Peyer's patch (tissue), 4 donors: ENCODE measurements at regions not wholly inside any gene's neighbourhood (a gene's known extent, or its start where the extent isn't known, plus 50 kb on each side); places are given as distances from the start of the nearest gene placed in this dataset.

Experiments used
- DNase-seq, 3 donors: peaks; one replicate each; pipeline ENCODE4 v3.0.0-alpha.2; 2017 to 2019
- H3K27ac ChIP-seq, 4 donors: fragments of 200-600 bp; sonication (generic); one replicate each; pipeline ENCODE4 v1.5.1; 2016 to 2019
- H3K27me3 ChIP-seq, 2 donors: fragments of 200-600 bp; sonication (generic); one replicate each; pipeline ENCODE4 v1.5.1; 2019
- H3K36me3 ChIP-seq, 3 donors: fragments of 200-600 bp; sonication (generic); one replicate each; pipeline ENCODE4 v1.5.1; 2016 to 2019
- H3K4me1 ChIP-seq, 4 donors: fragments of 200-600 bp; sonication (generic); one replicate each; pipeline ENCODE4 v1.5.1; 2016 to 2019
- H3K4me3 ChIP-seq, 4 donors: fragments of 200-600 bp; sonication (generic); 1 replicate in 3 of 4; 2 replicates in 1 of 4; pipeline ENCODE4 v1.5.1; 2016 to 2019; ENCODE audit warnings: mild to moderate bottlenecking in 1 of 4
- H3K9me3 ChIP-seq, 4 donors: fragments of 200-600 bp; sonication (generic); one replicate each; pipeline ENCODE4 v1.5.1; 2016 to 2019; ENCODE audit warnings: mild to moderate bottlenecking in 1 of 4
- CTCF ChIP-seq, 6 experiments: fragments of 450-650 bp in 4 of 6; fragments of 200-600 bp in 2 of 6; sonication (generic) in 1 of 6; IDR thresholded peaks; one replicate each; pipeline ENCODE4 v1.5.1; 2017 to 2019; ENCODE audit warnings: antibody characterized with exemption in 6 of 6, mild to moderate bottlenecking in 3 of 6, moderate library complexity in 1 of 6
- POLR2A ChIP-seq, 2 donors: fragments of 450-650 bp; IDR thresholded peaks; one replicate each; pipeline ENCODE4 v1.5.1; 2017; ENCODE audit warnings: antibody characterized with exemption in 2 of 2, mild to moderate bottlenecking in 2 of 2, moderate library complexity in 2 of 2

GRCh38 chr13:50071379-50071778 lies 56.1 kb downstream of the KCNRG start:
- Histone ChIP-seq H3K27me3 (no peaks in the 10 kb centered on the region), H3K9me3 (no peaks in the 10 kb centered on the region), H3K4me1 (peaks cover 0 to 6% (median 0%) of the 10 kb centered on the region in 4 donors), H3K27ac (no peak overlapping the region), H3K4me3 (no peak overlapping the region), H3K36me3 (peaks cover 0 to 15% (median 0%) of the 10 kb centered on the region in 3 donors)
- TF ChIP-seq POLR2A (IDR thresholded peaks at IDR 0.05) (no peak), CTCF (IDR thresholded peaks at IDR 0.05) (no peak)
- DNase-seq = no peak

DNA sequence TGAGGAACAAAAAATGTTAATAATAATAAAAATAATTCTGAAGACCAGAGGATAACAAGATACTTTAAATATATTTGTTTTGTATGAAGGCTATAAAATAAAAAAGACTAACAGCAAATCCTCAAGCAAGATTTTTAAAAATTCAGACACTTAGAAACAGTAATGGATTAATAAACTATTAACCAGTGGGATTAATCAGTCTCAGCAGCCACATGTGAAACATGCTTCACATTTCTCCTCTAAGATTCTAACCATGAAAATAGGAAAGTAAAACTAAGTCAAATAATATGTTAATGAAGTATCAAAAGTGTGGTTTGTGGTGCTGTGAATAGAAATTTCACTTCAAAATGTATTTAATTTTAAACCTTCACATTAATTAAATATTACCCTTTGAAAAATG lies 57.4 kb downstream of the KCNRG start:
- H3K27me3 ChIP-seq = no peaks in the 10 kb centered on the region
- H3K4me1 ChIP-seq = peaks cover 0 to 11% (median 0%) of the 10 kb centered on the region in 4 donors
- H3K9me3 ChIP-seq = no peaks in the 10 kb centered on the region
- TF ChIP-seq CTCF (IDR thresholded peaks at IDR 0.05) (no peak), POLR2A (IDR thresholded peaks at IDR 0.05) (no peak)
- no peak for DNase-seq
- H3K27ac ChIP-seq = no peak overlapping the region
- no peak overlapping the region for H3K4me3 ChIP-seq
- H3K36me3 ChIP-seq = peaks cover 0 to 6% (median 0%) of the 10 kb centered on the region in 3 donors

DNA sequence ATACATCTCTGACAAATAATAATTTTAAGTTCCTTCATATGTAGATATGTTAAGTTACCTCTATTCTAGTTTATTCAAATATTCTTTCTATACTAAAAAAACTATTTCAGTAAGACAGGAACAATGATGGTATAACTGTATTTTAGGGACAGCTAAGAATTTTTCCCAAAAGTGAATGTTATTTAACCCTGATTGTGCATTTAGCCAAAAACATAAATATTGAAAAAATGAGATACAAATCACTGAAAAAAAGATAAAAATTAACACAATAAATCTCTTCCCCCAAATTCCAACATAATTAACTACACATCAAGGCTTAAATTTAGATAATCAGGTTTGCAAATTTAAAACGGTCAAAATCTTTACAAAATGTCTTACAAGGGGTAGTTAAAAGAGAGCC lies 58.1 kb downstream of the KCNRG start:
- H3K27me3 ChIP-seq = no peaks in the 10 kb centered on the region
- no peaks in the 10 kb centered on the region for H3K36me3 ChIP-seq
- TF ChIP-seq POLR2A (IDR thresholded peaks at IDR 0.05) (no peak), CTCF (IDR thresholded peaks at IDR 0.05) (no peak)
- H3K27ac ChIP-seq = no peak overlapping the region
- peaks cover 0 to 13% (median 0%) of the 10 kb centered on the region in 4 donors for H3K4me1 ChIP-seq
- H3K9me3 ChIP-seq = no peaks in the 10 kb centered on the region
- no peak for DNase-seq
- no peak overlapping the region for H3K4me3 ChIP-seq

GRCh38 chr13:50074843-50075242 lies 59.6 kb downstream of the KCNRG start:
- H3K4me1 ChIP-seq = peaks cover 0 to 13% (median 0%) of the 10 kb centered on the region in 4 donors

DNA sequence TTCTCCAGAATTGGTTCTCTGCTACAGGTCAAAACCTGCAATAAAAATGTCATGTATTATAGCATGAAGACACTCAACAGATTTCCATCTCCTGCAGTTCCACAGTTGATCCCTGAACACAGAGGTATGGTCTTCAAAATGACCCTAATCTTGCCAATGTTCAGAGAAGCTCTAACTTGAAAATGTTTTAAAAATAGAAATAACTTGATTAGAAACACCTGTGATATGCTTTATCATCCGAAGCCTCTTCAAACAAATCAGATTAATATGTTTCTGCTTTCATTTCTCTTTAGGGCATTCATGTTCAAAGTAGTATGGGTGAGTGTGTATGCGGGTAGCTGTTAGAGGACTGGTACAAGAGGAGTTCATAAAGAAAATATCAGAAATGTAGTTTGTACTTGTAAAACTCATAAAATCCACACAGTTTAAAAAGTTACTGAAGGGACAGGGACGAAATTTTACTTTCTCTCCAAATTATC lies 60.4 kb downstream of the KCNRG start:
- H3K4me3 ChIP-seq = no peak overlapping the region
- no peak overlapping the region for H3K27ac ChIP-seq
- no peaks in the 10 kb centered on the region for H3K36me3 ChIP-seq
- H3K9me3 ChIP-seq = no peaks in the 10 kb centered on the region
- peaks cover 0 to 13% (median 0%) of the 10 kb centered on the region in 4 donors for H3K4me1 ChIP-seq
- no peak for DNase-seq
- H3K27me3 ChIP-seq = no peaks in the 10 kb centered on the region
- TF ChIP-seq POLR2A (IDR thresholded peaks at IDR 0.05) (no peak), CTCF (IDR thresholded peaks at IDR 0.05) (no peak)

More at GRCh38 chr13:50074843-50075242, 59.6 kb downstream of the KCNRG start:
- Histone ChIP-seq H3K4me3 (no peak overlapping the region), H3K36me3 (no peaks in the 10 kb centered on the region), H3K27ac (no peak overlapping the region), H3K27me3 (no peaks in the 10 kb centered on the region), H3K9me3 (no peaks in the 10 kb centered on the region)
- DNase-seq = no peak
- no peak for TF ChIP-seq POLR2A (IDR thresholded peaks at IDR 0.05)
- TF ChIP-seq CTCF (IDR thresholded peaks at IDR 0.05) = no peak

- H3K27ac ChIP-seq = no peak overlapping the region
- TF ChIP-seq CTCF (IDR thresholded peaks at IDR 0.05) (no peak), POLR2A (IDR thresholded peaks at IDR 0.05) (no peak)
- DNase-seq = no peak
Observed at GRCh38 chr13:50077431-50077830, 62.2 kb downstream of the KCNRG start.

More at GRCh38 chr13:50077431-50077830, 62.2 kb downstream of the KCNRG start:
- H3K9me3 ChIP-seq = no peaks in the 10 kb centered on the region
- no peaks in the 10 kb centered on the region for H3K36me3 ChIP-seq
- H3K4me1 ChIP-seq = peaks cover 0 to 13% (median 0%) of the 10 kb centered on the region in 4 donors
- no peaks in the 10 kb centered on the region for H3K27me3 ChIP-seq
- no peak overlapping the region for H3K4me3 ChIP-seq
